HCEC 1CT (cell line): ENCODE measurements at regions not wholly inside any gene's neighbourhood (a gene's known extent, or its start where the extent isn't known, plus 50 kb on each side); places are given as distances from the start of the nearest gene placed in this dataset.
"Not testable (repeated sequence)": the region's sequence is repeated elsewhere in the genome, so short reads cannot be mapped to it uniquely, and the experiment has no call there.

Experiments used
- DNase-seq: peaks from one replicate; pipeline ENCODE4 v3.0.0-alpha.2; 2017

DNA sequence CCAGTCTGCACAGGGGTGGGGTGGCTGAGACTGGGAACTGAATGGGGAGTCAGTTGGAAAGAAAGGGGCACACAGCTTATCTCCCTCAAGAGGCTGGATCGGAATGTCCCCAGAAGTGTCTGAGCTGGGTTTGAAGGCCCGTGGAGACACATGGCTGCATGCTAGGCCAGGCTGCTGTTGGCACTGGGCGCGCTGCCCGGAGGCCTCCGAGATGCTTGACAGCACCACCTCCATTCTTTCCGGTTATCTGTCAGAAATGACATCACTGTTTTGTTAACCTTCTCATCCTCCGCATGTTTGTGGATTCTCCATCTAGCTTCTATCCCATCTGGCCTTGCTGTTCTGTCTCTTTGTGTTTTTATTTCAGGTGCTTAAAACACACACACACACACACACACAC is 85.5 kb downstream of the APIP start:
- DNase-seq: no peak

DNA sequence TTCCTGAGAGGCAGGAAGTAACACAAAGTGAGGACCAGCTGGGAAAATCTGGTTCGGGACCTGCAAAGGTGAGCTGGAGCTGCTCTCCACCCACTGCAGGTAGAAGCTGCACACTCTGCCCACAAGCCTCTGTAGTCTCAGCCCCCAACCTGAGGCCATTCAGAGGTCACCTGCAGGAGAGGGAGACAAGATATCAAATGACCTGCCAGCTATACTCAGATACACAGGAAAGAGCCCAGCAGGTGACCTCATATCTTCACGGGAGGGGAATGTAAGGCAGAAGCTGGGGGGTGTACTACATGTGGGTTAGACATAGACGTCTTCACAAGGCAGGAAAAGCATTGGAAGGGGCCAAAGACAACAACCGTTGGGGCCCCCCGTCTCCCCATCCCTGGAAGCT is 86.1 kb downstream of the APIP start:
- no peak for DNase-seq

DNA sequence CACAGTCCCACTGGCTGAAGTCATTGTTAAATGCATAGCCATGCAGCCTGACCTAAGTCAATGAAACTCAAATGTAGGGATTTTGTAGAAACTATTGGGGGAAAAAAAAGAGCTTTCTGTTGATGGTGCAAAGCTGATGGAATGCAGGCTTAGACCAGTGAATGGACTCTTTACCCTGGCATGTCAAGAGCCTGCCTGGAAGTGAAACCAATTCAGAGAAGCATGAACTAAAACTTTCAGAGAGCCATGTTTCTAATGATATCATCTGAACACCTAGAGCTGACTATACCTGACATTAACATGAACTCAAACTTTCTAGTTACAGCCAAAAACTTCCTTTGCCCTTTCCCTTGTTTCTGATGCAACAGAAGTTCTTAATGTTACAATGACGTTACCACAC is 89.0 kb downstream of the APIP start:
- DNase-seq: no peak

DNA sequence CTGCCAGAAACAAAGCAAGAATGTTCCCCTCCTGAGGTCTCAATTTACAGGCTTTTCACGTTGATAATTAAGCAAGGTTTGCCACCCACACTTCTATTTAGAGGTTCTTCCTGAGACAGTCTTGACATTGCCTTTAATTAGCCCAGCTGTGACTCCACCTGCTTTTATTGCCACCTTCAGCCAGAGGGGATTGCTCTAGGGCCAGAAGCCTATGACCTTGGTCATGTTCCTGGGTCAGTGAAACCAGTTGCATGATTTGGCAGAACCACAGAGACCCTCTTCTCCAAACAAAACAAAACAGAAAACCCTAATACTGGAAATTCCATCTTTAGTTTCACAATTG is 89.8 kb downstream of the APIP start:
- no peak for DNase-seq

DNA sequence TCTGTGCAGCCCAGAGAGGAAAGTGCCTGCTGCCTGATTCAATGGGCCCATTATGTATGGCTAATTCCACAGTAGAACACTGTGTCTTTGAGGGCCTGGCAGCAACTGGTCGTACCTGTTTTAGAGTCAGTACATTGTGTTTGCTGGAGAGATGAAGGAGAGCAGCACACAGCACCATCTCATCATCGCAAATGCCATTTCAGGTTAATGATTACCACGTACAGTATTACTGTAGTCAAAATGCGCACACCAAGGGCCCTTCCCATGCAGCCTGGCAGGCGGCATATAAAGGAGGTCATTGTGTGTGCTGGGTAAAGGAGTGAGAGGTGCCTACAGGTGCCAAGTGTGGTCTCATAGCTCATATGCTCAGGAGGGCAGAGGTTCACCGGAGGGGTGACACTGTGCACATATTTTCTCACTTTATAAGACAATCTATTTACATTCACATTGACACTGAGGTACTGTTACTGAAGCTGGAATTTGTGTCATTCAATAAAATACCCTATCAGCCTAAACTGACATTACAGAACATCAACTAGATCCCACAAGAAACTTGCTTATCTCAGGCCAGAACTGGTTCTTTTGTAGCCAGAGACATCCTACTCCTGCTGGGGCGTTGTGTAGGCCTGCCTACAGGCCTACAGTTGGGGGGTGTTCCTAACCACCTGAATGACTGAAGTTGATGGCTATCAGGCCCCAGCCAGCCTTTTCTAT is 90.4 kb downstream of the APIP start:
- DNase-seq: no peak

DNA sequence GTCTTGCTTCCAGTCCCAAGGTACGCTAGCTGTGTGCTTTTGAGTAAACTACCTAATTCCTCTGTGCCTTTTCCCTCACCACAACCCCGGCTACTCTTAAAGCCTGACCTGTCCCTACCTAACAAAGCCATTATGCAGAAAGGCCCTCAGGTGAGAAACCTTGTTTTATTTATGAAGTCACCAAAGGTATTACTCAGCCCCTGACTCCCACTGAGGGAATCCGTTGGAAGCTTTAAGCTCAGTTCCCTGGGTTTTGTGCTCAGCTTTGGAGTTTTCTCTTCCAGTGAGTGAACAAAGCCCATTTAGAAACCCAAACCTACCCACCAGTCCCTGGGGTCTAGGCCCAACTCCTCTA is 90.9 kb downstream of the APIP start:
- DNase-seq: no peak

DNA sequence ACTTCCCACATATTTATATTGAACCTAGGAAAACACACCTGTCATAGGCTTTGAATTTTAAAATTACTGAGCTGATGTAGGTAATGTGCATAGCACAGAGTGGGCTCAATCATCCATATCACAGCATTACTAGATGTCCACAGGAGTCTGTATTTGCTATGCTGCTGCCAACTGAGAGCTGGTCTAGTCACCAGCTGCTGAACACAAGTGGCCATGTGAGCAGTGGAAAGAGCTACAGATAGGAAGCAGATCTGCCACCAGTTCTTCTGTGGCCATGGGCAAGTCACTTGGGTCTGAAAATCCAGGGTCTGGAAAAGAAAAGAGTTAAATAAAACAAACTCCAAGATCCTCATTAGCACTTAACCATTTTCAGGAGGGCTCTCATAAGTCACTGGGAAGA is 91.8 kb downstream of the APIP start:
- DNase-seq: no peak

DNA sequence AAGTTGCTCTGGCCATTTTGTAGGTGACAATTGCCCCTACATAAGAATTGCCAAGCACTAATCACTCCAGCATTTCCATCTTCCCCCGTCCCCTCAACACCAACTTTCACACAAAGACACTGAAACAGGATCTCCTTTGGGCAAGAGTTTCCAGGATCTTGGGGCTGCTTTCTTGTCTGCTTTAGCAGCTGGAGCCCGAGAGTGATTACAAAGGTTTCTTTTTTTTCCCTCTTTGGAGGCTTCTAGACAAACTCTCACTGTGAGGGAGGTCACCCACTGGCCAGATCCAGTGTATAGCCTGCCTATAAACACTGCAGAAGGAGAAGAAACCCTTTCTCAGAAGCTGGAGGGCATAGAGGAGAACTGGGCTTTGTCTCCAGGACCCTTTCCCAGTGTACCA is 92.5 kb downstream of the APIP start:
- DNase-seq: no peak

DNA sequence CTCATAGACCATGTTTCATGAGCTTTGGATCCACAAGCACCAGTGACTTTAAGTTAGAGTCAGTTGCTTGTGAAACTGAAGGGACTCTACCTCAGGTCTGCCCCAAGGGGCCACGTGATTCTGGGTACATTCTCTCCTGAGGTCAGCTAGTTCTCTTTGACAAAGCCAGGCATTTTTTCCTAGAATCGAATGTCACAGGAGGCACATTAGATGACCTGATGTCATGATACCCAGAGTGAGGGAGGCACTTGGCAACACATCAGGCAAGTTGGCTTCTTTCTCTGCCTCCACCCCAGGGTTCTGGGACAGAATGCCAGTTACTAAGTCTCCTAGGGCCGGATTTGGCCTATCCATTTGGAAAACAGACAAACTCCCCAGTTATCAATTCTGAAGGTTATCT is 93.0 kb downstream of the APIP start:
- DNase-seq: no peak

DNA sequence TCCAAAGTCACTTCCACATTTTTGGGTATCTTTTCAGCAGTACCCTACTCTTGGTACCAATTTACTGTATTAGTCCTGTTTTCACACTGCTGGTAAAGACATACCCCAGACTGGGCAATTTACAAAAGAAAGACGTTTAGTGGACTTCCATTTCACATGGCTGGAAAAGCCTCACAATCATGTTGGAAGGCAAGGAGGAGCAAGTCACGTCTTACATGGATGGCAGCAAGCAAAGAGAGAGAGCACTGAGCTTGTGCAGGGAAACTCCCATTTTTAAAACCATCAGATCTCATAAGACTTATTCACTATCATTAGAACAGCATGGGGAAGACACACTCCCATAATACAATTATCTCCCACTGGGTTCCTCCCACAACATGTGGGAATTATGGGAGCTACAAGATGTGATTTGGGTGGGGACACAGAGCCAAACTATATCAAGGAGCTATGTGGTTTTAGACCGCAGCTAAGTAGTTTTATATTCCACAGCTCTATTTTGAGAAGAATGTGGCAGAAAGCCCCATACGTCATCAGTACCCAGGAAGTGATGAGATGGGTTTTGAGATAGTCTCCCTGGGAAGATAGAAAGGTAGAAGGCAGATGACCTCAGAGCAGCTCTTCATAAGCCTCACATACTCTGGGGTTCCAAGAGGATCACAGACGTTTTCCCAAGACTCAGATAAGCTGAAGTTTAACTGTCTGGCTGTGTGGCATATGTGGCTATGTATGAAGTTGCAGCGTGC is 96.3 kb downstream of the APIP start:
- DNase-seq: no peak

DNA sequence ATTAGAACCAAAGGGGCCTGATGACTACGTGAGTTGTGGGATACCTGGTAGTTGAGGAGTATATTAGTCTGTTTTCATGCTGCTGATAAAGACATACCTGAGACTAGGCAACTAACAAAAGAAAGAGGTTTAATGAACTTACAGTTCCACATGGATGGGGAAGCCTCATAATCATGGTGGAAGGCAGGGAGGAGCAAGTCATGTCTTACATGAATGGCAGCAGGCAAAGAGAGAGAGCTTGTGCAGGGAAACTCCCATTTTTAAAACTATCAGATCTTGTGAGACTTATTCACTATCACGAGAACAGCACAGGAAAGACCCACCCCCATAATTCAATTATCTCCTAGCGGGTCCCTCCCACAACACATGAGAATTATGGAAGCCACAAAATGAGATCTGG is 98.4 kb downstream of the APIP start:
- not testable (repeated sequence) for DNase-seq

DNA sequence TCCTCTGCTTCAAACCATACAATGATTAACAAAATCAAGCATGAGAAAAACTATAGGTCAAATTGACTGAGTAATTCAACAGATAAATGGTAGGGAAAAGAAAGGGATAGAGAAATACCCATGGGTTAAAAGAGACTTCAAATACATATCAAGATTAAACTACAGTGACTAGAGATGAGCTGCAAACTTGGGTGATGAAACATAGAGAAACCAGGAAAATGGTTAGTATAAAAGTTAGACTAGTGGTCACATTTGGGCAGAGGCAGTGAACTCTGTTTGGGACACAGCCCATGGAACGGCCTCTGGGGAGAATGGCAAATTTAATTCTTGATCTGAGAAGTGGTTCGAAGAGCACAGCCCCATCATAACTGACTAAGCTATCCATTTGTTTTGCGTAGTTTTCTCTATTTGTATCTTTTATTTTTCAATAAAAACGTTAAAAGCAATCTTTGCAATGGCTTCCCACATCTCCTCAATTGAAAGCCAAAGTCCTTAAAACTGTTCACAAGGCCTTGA is 99.4 kb downstream of the APIP start:
- no peak for DNase-seq

DNA sequence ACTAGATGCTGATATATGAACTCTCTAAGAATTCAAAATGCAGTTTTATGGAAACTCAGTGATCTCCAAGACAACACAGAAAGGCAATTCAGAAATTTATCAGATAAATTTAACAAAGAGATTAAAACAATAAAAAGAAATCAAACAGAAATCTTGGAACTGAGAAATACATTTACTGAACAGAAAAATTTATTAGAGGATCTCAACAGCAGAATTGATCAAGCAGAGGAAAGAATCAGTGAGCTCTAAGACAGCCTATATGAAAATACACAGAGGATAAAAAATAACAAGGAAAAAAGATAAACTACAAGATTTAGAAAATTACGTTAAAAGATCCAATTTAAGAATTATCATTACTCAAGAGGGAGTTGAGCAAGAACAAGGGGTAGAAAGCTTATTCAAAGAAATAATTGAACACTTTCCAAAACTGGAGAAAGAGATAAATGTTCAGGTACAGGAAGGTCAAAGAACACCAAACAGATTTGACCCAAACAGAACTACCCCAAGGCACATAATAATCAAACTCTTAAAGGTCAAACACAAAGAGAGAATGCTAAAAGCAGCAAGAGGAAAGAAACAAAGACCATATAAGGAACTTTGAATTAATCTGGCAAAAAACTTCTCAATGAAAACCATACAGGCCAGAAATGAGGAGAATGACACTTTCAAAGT is 103.1 kb downstream of the APIP start:
- no peak for DNase-seq

DNA sequence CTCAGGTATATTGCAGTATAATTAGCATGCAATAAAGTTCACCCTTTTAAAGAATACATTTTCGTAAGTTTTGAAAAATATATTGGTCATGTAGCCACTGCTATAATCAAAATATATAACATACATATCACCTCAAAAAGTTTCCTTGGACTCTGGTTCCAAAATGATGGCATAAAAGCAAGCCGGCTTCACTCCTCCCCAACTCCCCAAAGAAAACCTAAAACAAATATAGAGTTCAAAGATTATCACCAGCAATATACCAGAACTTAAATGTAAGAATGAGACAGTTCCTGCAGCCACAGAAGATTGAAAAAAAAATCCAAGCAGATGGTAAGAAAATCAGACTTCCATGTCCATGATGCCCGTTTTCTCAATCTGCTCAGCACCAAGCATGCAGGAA is 104.3 kb downstream of the APIP start:
- DNase-seq: no peak

DNA sequence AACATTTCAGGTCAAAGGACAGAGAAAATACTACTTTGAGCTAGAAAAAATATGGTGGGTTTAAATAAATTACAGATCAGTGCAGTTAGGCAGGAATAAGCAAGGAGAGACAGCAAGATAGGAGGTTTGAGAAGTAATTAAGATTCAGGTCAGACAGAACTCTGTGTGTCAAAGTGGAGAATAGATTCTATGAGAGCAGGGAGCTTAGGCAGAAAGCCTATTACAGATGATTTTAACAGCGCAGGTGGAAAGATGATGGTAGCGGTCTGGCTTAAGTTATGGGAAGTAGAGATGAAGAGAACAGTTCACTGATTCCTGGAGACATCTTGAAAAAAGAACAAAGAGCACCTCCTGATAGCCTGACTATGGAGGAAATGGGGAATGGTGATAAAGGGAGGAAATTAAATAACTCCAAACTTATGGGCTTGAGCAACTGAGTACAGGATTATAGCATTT is 106.0 kb downstream of the APIP start:
- no peak for DNase-seq

DNA sequence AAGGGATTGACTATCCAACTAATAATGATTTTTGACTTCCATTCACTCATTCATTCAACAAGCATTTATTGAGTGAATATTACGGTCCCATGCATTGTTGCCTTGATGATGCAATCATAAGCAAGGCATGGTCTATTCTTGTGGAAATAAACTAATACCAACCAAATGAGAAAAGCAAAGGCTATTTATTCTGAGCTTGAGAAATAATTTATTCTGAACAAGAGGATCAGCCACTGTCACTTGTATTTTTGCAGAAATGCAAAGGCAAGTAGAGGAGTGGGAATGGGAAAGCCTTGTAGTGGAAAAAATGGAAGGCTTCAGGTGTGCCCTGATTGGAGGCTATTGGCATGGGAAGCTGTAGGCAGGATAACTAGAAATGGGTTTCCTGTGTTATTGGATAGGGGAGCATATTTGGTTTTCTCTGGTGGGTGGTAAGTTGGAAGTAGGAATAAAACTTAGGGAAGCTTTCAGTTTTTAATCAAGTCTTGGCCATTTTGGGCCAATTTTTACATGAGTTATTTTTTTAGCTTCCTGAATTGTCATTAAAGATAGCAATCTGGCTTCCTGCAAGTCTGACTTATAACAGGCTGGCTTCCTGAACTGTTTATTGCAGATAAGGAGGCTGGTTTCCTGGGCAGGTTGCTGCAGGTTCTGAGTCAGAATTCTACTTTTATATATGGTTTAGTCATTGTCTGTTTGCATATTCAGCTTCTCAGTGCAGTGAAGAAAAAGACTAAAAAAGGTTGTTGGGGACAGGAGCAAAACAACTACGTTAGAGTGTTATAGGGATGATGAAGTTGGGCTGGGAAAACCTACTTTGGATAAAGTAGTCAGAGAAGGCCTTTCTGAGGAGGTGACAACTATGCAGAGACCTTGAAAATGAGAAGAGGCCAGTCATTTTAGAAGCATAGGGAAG is 106.7 kb downstream of the APIP start:
- DNase-seq: no peak

DNA sequence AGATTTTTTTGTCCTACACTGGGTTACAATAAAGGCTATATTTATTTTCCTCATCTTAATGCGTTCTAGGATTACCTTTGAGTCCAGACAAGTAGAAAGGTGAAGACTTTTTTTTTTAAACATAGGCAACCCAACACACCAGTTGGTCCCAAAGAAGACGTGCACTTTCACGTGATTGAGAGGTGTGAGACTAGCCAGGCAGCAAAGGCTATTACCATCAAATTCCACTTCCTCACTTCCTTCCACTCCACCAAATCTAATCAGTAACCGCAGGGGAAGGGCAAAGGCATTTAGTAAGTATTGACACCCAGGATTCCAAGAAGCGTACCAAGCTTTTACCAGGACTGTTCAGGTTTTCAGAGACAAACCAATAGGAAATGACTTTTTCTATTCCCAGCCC is 109.3 kb downstream of the APIP start:
- no peak for DNase-seq

DNA sequence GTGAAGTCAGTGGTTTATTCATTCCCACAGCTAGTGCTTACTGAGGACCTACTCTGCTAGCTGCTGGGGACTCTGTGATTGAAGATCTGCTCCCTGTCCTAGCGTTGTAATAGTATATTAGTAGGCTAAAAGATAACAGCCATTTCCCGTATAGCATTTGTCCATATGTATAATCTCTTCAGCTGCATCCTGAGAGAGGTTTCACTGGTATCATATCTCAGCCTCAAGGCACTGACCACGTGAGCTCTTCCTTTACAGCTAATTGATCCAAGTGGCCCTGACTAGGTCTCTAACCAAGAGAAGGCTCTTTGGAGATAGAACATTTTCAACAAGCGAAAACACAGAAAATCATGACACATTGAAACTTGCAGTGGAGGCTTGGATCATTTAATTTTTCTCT is 110.2 kb downstream of the APIP start:
- DNase-seq: no peak

DNA sequence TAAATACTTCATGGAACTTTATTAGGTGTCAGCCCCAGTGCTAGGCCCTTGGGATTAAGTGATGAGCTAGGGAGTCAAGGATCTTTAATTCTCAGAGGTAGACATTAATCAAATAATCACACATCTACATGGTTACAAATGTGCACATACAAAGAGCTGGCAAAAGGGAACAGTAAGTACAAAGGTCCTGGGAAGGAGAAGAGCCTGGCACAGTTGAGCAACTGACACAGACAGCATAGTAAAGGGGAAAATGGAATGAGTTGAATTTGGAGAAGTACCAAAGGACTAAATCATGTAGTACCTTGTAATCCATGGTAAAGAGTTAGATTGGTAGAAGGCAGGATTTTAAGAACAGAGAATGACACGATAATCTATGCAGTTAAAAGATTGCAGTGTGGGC is 116.3 kb downstream of the APIP start:
- no peak for DNase-seq

DNA sequence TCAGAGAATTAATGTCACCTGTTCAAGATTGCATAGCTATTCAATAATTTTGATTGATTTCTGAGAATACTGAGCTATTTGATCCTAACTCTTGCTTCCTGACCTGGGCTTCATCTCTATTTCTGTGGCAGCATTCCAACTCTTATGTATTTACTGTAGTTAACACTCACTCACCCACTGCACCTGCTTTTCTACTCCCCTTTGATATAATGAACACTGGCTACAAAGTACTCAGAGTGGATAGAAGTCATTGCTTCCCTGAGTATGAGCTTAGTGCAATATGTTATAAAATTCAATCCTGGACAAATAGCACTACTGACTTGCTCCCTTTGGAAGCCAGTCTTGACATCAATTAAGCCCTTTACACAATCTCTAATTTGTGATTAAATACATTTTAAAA is 117.2 kb downstream of the APIP start:
- no peak for DNase-seq

DNA sequence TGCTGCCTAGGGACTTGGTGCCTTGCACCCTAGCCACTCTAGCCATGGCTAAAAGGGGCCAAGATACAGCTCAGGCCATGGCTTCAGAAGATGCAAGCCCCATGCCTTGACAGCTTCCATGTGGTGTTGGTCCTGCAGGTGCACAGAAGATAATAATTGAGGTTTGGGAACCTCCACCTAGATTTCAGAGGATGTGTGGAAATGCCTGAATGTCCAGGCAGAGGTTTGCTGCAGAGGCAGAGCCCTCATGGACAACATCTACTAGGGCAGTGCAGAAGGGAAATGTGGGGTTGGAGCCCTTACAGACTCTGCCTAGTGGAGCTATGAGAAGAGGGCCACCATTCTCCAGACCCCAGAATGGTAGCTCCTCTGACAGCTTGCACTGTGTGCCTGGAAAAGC is 118.7 kb downstream of the APIP start:
- DNase-seq: not testable (repeated sequence)

DNA sequence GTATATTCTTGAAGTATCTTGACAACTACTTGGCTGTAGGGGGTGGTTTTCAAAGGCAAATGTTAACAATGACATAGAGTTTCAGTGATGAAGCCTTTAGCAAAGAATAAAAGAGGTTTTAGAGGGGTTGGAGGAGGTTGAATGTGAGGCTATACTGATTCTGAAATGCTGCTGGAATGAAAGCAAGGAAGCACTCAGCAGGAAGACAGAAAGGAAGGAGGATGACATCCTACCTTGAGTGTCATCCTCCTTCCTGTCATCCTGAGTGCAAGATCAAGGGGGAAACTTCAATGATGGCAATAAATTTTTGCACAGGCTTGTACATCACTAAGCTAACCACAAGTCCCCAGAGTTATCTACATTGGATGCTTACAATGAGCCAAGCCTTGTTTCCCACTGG is 120.5 kb downstream of the APIP start:
- DNase-seq: no peak

DNA sequence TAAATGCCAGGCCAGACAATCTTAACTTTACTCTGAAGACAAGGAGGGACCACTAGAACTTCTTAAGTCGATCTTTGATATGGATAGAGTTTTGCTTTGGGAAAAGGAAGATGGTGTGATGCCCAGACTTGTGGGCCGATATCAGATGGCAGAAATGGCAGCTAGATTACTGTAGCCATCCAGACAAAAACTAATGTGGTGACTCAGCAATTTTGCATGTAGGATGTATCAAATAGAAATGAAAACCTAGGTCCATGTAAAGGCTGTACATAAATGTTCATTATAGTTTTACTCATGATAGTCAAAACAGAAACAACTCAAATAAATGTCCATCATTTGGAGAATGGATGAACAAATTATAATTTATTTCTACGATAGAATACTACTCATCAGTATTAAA is 121.5 kb downstream of the APIP start:
- no peak for DNase-seq
